C4-2B (cell line): ENCODE measurements at regions not wholly inside any gene's neighbourhood (a gene's known extent, or its start where the extent isn't known, plus 50 kb on each side); places are given as distances from the start of the nearest gene placed in this dataset.

Source experiments
- H3K27ac ChIP-seq: fragments of 450-650 bp; 2 replicates; pipeline ENCODE4 v1.5.1; 2017
- CTCF ChIP-seq: fragments of 450-650 bp; conservative IDR thresholded peaks from 2 replicates; pipeline ENCODE4 v1.5.1; 2017; ENCODE audit warnings: mild to moderate bottlenecking
- ZFX ChIP-seq: fragments of 450-650 bp; IDR thresholded peaks from 2 replicates; pipeline ENCODE4 v1.6.1; 2017

GRCh38 chr1:5651027-5651410 lies 341.2 kb downstream of the NPHP4 start:
- TF ChIP-seq CTCF (no peak), ZFX (no peak)
- H3K27ac ChIP-seq = no peak overlapping the region

GRCh38 chr1:5650283-5651026 lies 341.8 kb downstream of the NPHP4 start:
- TF ChIP-seq ZFX = no peak
- no peak for TF ChIP-seq CTCF
- H3K27ac ChIP-seq = no peak overlapping the region

GRCh38 chr1:5649795-5650194 lies 342.4 kb downstream of the NPHP4 start:
- TF ChIP-seq ZFX (no peak), CTCF (no peak)
- H3K27ac ChIP-seq = no peak overlapping the region

- TF ChIP-seq CTCF = no peak
- no peak for TF ChIP-seq ZFX
- no peak overlapping the region for H3K27ac ChIP-seq
Observed at GRCh38 chr1:5649166-5649551, 343.1 kb downstream of the NPHP4 start.

- TF ChIP-seq CTCF (no peak), ZFX (no peak)
- H3K27ac ChIP-seq = no peak overlapping the region
Observed at GRCh38 chr1:5648410-5649165, 343.6 kb downstream of the NPHP4 start.

GRCh38 chr1:5647234-5647633 lies 345.0 kb downstream of the NPHP4 start:
- H3K27ac ChIP-seq = no peak overlapping the region
- no peak for TF ChIP-seq CTCF

- H3K27ac ChIP-seq = no peak overlapping the region
- TF ChIP-seq ZFX = no peak
- no peak for TF ChIP-seq CTCF
Observed at GRCh38 chr1:5646486-5647149, 345.6 kb downstream of the NPHP4 start.
